CD4-positive, alpha-beta T cell (primary cell): ENCODE measurements at regions not wholly inside any gene's neighbourhood (a gene's known extent, or its start where the extent isn't known, plus 50 kb on each side); places are given as distances from the start of the nearest gene placed in this dataset.

Source experiments
- ATAC-seq: fragments of 200-7000 bp; cut with Tn5 transposase; one replicate; pipeline ENCODE4 v1.10.0; 2022; ENCODE audit warnings: mild to moderate bottlenecking; ENCODE audit not compliant: poor library complexity
- CTCF ChIA-PET: fragments of 350-600 bp; sonication (Branson Sonifier 250); formaldehyde crosslinking; loops from one replicate; lab custom pipeline; 2021; ENCODE audit warnings: antibody characterized with exemption, inconsistent platforms; lab: Charles Lee
- POLR2A ChIA-PET: fragments of 350-600 bp; sonication (Branson Sonifier 250); formaldehyde crosslinking; loops from one replicate; lab custom pipeline; 2021; ENCODE audit warnings: antibody characterized with exemption, inconsistent platforms; lab: Charles Lee
- DNase-seq, 14 experiments: peaks; one replicate each; pipeline ENCODE4 v3.0.0-alpha.2; 2013 to 2020; ENCODE audit warnings: mixed read lengths in 2 of 14
- H3K27ac ChIP-seq, 2 donors: one replicate each; pipeline versions ENCODE4 v1.5.1 to v1.7.0; 2013; ENCODE audit warnings: low read length in 2 of 2, low read depth in 1 of 2, mild to moderate bottlenecking in 1 of 2
- H3K27me3 ChIP-seq, 2 experiments: 1 replicate in 1 of 2; 2 replicates in 1 of 2; pipeline versions ENCODE4 v1.6.1 to v1.7.0; 2013; ENCODE audit warnings: low read length in 2 of 2, control low read depth in 1 of 2, mild to moderate bottlenecking in 1 of 2, moderate library complexity in 1 of 2; ENCODE audit not compliant: insufficient read depth in 2 of 2, control insufficient read depth in 1 of 2
- H3K36me3 ChIP-seq: one replicate; pipeline ENCODE4 v1.6.1; 2013; ENCODE audit warnings: low read length, control low read depth; ENCODE audit not compliant: insufficient read depth
- H3K4me1 ChIP-seq: one replicate; pipeline ENCODE4 v1.6.1; 2013; ENCODE audit warnings: low read length, control low read depth; ENCODE audit not compliant: insufficient read depth
- H3K4me3 ChIP-seq: one replicate; pipeline ENCODE4 v1.5.1; 2013; ENCODE audit warnings: mild to moderate bottlenecking, low read length, moderate library complexity
- H3K9me3 ChIP-seq, 2 experiments: 1 replicate in 1 of 2; 2 replicates in 1 of 2; pipeline versions ENCODE4 v1.6.1 to v1.7.0; 2013; ENCODE audit warnings: low read length in 2 of 2, mild to moderate bottlenecking in 2 of 2, control low read depth in 1 of 2, moderate library complexity in 1 of 2; ENCODE audit not compliant: control insufficient read depth in 1 of 2, insufficient read depth in 1 of 2
- H3K27ac Mint-ChIP-seq: one replicate; pipeline ENCODE4 v1.8.0; 2020; ENCODE audit warnings: mixed read lengths
- H3K27me3 Mint-ChIP-seq: one replicate; pipeline ENCODE4 v1.8.0; 2021; ENCODE audit warnings: mixed read lengths
- H3K36me3 Mint-ChIP-seq: one replicate; pipeline ENCODE4 v1.8.0; 2021; ENCODE audit warnings: low read depth, mixed read lengths
- H3K4me1 Mint-ChIP-seq: one replicate; pipeline ENCODE4 v1.8.0; 2021; ENCODE audit warnings: low read depth, mixed read lengths
- H3K4me3 Mint-ChIP-seq: one replicate; pipeline ENCODE4 v1.8.0; 2020; ENCODE audit warnings: mild to moderate bottlenecking, mixed read lengths
- H3K9me3 Mint-ChIP-seq: one replicate; pipeline ENCODE4 v1.8.0; 2020; ENCODE audit warnings: mixed read lengths
- CTCF ChIP-seq: fragments of 200-600 bp; IDR thresholded peaks from one replicate; pipeline ENCODE4 v1.8.0; 2022; ENCODE audit warnings: antibody characterized with exemption, mild to moderate bottlenecking
- intact Hi-C, 2 experiments: fragments of 100-400 bp; cut with DNase I in 1 of 2; cut with micrococcal nuclease in 1 of 2; formaldehyde crosslinking; loops; one replicate each; pipeline versions ENCODE4 v1.15.1 to v1.9.0; 2023 to 2025; cut with DNase I, micrococcal nuclease

- POLR2A ChIA-PET: no interaction called here
- no peak overlapping the region for H3K4me3 ChIP-seq
- intact Hi-C loops: no loop called here
Measured at GRCh38 chr4:182145334-182145905, 97.8 kb upstream of the TENM3 start.

GRCh38 chr4:182147391-182147790 is 95.8 kb upstream of the TENM3 start:
- Histone ChIP-seq H3K4me3 (no peak overlapping the region), H3K36me3 (no peaks in the 10 kb centered on the region), H3K4me1 (peaks cover 8% of the 10 kb centered on the region), H3K27ac (no peak overlapping the region), H3K9me3 (peaks cover 0 to 20% of the 10 kb centered on the region in 2 experiments), H3K27me3 (peaks cover 22 to 41% of the 10 kb centered on the region in 2 experiments)
- Mint-ChIP-seq H3K27me3 (peaks cover 62% of the 10 kb centered on the region), H3K4me3 (no peak overlapping the region), H3K4me1 (peaks cover 4% of the 10 kb centered on the region), H3K27ac (no peak overlapping the region), H3K9me3 (no peaks in the 10 kb centered on the region), H3K36me3 (no peaks in the 10 kb centered on the region)
- ChIA-PET CTCF (no interaction called here), POLR2A (interaction anchor here (0.7 kb wide), 1 partner anchor 595 kb away, joined by 4 read pairs; no protein-coding TSS in a partner anchor)
- no peak for ATAC-seq
- intact Hi-C loops: no loop called here
- no peak for TF ChIP-seq CTCF
- no peak for DNase-seq

More at GRCh38 chr4:182145334-182145905, 97.8 kb upstream of the TENM3 start:
- peaks cover 8% of the 10 kb centered on the region for H3K4me1 ChIP-seq
- Mint-ChIP-seq H3K27me3 (peaks cover 77% of the 10 kb centered on the region), H3K36me3 (no peaks in the 10 kb centered on the region), H3K4me3 (no peak overlapping the region), H3K9me3 (no peaks in the 10 kb centered on the region), H3K4me1 (peaks cover 7% of the 10 kb centered on the region), H3K27ac (no peak overlapping the region)
- no peaks in the 10 kb centered on the region for H3K36me3 ChIP-seq
- H3K27me3 ChIP-seq: peaks cover 38 to 58% of the 10 kb centered on the region in 2 experiments
- DNase-seq (no peak), ATAC-seq (no peak)
- no peak for TF ChIP-seq CTCF
- H3K27ac ChIP-seq: no peak overlapping the region
- CTCF ChIA-PET: no interaction called here
- peaks cover 0 to 35% of the 10 kb centered on the region in 2 experiments for H3K9me3 ChIP-seq

GRCh38 chr4:182150645-182151044 is 92.6 kb upstream of the TENM3 start:
- no peaks in the 10 kb centered on the region for H3K4me1 Mint-ChIP-seq
- TF ChIP-seq CTCF: no peak
- Histone ChIP-seq H3K27me3 (peaks cover 2 to 16% of the 10 kb centered on the region in 2 experiments), H3K27ac (no peak overlapping the region), H3K9me3 (no peaks in the 10 kb centered on the region), H3K36me3 (no peaks in the 10 kb centered on the region), H3K4me3 (no peak overlapping the region), H3K4me1 (no peaks in the 10 kb centered on the region)
- no peaks in the 10 kb centered on the region for H3K36me3 Mint-ChIP-seq
- H3K9me3 Mint-ChIP-seq: no peaks in the 10 kb centered on the region
- ChIA-PET CTCF (no interaction called here), POLR2A (no interaction called here)
- peaks cover 38% of the 10 kb centered on the region for H3K27me3 Mint-ChIP-seq
- ATAC-seq (no peak), DNase-seq (no peak)
- intact Hi-C loops: no loop called here
- no peak overlapping the region for H3K4me3 Mint-ChIP-seq
- H3K27ac Mint-ChIP-seq: no peak overlapping the region
